A673 (cell line): ENCODE measurements at regions not wholly inside any gene's neighbourhood (a gene's known extent, or its start where the extent isn't known, plus 50 kb on each side); places are given as distances from the start of the nearest gene placed in this dataset.

Experiments used
- CTCF ChIP-seq: fragments of 300-800, 200-600 bp; sonication (generic); conservative IDR thresholded peaks from 2 replicates; pipeline ENCODE4 v1.5.1; 2017; ENCODE audit warnings: low read depth, mild to moderate bottlenecking, antibody characterized with exemption, low read length, moderate library complexity, mixed read lengths
- EZH2 ChIP-seq: fragments of 200-600 bp; sonication (generic); IDR thresholded peaks from 2 replicates; pipeline ENCODE4 v1.6.1; 2017; ENCODE audit warnings: borderline replicate concordance, low read depth, mild to moderate bottlenecking, mixed read lengths, antibody characterized with exemption, low read length; ENCODE audit not compliant: poor library complexity, severe bottlenecking

GRCh38 chr9:16105168-16106020 lies 552.6 kb downstream of the CCDC171 start:
- TF ChIP-seq CTCF (no peak), EZH2 (no peak)
